ENCODE measurements at regions not wholly inside any gene's neighbourhood (a gene's known extent, or its start where the extent isn't known, plus 50 kb on each side); places are given as distances from the start of the nearest gene placed in this dataset.

DNA sequence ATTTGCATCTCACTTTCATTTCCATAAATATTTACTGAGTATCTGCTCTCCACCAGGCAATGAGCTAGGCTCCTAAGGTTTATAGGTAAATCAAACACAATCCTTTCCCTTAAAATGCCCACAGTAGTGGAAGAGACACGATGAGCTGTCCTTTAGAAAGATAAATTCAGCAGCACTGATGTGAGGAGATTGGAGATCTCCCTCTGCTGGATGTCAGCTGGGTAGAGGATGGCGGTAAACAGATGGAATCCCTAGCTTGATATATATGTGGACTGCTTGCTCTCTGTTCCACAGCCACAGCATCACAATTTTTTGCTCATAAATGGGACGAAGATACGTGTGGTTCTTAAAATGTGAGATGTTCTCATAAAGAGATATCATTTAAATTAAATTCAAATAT, 216.4 kb upstream of the RASGEF1B start (continued):
- TF ChIP-seq, protein P1, sequence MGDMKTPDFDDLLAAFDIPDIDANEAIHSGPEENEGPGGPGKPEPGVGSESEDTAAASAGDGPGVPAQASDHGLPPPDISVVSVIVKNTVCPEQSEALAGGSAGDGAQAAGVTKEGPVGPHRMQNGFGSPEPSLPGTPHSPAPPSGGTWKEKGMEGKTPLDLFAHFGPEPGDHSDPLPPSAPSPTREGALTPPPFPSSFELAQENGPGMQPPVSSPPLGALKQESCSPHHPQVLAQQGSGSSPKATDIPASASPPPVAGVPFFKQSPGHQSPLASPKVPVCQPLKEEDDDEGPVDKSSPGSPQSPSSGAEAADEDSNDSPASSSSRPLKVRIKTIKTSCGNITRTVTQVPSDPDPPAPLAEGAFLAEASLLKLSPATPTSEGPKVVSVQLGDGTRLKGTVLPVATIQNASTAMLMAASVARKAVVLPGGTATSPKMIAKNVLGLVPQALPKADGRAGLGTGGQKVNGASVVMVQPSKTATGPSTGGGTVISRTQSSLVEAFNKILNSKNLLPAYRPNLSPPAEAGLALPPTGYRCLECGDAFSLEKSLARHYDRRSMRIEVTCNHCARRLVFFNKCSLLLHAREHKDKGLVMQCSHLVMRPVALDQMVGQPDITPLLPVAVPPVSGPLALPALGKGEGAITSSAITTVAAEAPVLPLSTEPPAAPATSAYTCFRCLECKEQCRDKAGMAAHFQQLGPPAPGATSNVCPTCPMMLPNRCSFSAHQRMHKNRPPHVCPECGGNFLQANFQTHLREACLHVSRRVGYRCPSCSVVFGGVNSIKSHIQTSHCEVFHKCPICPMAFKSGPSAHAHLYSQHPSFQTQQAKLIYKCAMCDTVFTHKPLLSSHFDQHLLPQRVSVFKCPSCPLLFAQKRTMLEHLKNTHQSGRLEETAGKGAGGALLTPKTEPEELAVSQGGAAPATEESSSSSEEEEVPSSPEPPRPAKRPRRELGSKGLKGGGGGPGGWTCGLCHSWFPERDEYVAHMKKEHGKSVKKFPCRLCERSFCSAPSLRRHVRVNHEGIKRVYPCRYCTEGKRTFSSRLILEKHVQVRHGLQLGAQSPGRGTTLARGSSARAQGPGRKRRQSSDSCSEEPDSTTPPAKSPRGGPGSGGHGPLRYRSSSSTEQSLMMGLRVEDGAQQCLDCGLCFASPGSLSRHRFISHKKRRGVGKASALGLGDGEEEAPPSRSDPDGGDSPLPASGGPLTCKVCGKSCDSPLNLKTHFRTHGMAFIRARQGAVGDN (IDR thresholded peaks at IDR 0.05) = no peak
- TF ChIP-seq HCFC1 (IDR thresholded peaks at IDR 0.05; ENCODE audit: low read length) (no peak), SPI1 (IDR thresholded peaks at IDR 0.05; ENCODE audit: borderline replicate concordance, insufficient read depth, low read depth, low read length) (no peak)
- TF ChIP-seq, protein P2, sequence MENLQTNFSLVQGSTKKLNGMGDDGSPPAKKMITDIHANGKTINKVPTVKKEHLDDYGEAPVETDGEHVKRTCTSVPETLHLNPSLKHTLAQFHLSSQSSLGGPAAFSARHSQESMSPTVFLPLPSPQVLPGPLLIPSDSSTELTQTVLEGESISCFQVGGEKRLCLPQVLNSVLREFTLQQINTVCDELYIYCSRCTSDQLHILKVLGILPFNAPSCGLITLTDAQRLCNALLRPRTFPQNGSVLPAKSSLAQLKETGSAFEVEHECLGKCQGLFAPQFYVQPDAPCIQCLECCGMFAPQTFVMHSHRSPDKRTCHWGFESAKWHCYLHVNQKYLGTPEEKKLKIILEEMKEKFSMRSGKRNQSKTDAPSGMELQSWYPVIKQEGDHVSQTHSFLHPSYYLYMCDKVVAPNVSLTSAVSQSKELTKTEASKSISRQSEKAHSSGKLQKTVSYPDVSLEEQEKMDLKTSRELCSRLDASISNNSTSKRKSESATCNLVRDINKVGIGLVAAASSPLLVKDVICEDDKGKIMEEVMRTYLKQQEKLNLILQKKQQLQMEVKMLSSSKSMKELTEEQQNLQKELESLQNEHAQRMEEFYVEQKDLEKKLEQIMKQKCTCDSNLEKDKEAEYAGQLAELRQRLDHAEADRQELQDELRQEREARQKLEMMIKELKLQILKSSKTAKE (IDR thresholded peaks at IDR 0.05; ENCODE audit: low read depth, poor library complexity, severe bottlenecking) = no peak

DNA sequence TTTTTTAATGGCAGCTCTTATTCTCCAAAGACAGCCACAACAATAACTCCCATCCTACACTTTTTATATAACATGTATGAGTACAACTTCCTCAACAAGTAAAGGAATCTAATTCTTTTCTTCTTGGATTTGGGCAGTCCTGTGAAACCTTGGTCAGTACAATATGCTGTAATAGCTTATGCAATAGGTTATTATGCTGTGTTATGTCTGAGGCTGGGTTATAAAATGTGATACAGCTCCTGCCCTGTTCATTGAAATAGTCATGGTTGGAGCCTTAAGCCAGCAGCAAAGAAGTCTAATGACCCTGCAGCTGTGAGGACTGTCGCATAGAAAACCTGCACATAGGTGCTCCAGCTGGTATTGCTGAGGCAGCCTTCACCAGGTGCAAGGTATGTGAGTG, 215.8 kb upstream of the RASGEF1B start:
- BruUV-seq (replicated peaks) = no TSS peak
- no peaks in the 10 kb centered on the region; a peak in 1 of 4 replicates for H3K27me3 ChIP-seq (replicated peaks in 1 of 2; ENCODE audit: control insufficient read depth in 2 of 2, insufficient read depth in 2 of 2, low read length in 1 of 2)
- WGBS (ENCODE audit: insufficient coverage, insufficient replicate concordance, low lambda C conversion rate, missing lambda C conversion rate) = 47% methylated on average over 1 of the region's 1 CpG
- intact Hi-C loops (cut with micrococcal nuclease; ENCODE audit: unreplicated experiment) = no loop called here
- DNase-seq (ENCODE audit: low read depth, low spot score) (no peak), FAIRE-seq (no peak), ATAC-seq (no peak)
- H3K4me2 ChIP-seq (ENCODE audit: control insufficient read depth, insufficient read depth) = no peak overlapping the region
- in situ Hi-C loops (cut with MboI) = no loop called here
- no peak for TF ChIP-seq SUZ12 (IDR thresholded peaks at IDR 0.05; ENCODE audit: unreplicated experiment)
- no peak for TF ChIP-seq BHLHE40 (IDR thresholded peaks at IDR 0.05; ENCODE audit: borderline replicate concordance in 1 of 2, low read depth in 2 of 2, low read length in 1 of 2)
- TF ChIP-seq, protein P2 (IDR thresholded peaks at IDR 0.05; ENCODE audit: low read depth, poor library complexity, severe bottlenecking) = no peak
- TF ChIP-seq HDAC6 (IDR thresholded peaks at IDR 0.05; ENCODE audit: unreplicated experiment) = no peak
- TF ChIP-seq, protein P3, sequence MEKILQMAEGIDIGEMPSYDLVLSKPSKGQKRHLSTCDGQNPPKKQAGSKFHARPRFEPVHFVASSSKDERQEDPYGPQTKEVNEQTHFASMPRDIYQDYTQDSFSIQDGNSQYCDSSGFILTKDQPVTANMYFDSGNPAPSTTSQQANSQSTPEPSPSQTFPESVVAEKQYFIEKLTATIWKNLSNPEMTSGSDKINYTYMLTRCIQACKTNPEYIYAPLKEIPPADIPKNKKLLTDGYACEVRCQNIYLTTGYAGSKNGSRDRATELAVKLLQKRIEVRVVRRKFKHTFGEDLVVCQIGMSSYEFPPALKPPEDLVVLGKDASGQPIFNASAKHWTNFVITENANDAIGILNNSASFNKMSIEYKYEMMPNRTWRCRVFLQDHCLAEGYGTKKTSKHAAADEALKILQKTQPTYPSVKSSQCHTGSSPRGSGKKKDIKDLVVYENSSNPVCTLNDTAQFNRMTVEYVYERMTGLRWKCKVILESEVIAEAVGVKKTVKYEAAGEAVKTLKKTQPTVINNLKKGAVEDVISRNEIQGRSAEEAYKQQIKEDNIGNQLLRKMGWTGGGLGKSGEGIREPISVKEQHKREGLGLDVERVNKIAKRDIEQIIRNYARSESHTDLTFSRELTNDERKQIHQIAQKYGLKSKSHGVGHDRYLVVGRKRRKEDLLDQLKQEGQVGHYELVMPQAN (conservative IDR thresholded peaks at IDR 0.05) = no peak
- TF ChIP-seq ZNF207 (IDR thresholded peaks at IDR 0.05; ENCODE audit: borderline replicate concordance) = no peak
- TF ChIP-seq FOXM1 (IDR thresholded peaks at IDR 0.05; ENCODE audit: low read depth, low read length) = no peak
- TF ChIP-seq CHD1 (IDR thresholded peaks at IDR 0.05; ENCODE audit: low read depth, low read length) = no peak
- no peak for TF ChIP-seq YY1 (IDR thresholded peaks at IDR 0.05; ENCODE audit: low read depth, low read length)
- CTCF ChIA-PET = interaction anchor here (1.0 to 1.2 kb wide), 2 partner anchors 10 to 17 kb away, joined by 3 read pairs; no protein-coding TSS in a partner anchor
- no peaks in the 10 kb centered on the region for H3K36me3 ChIP-seq (ENCODE audit: control insufficient read depth in 2 of 2, insufficient read depth in 2 of 2, low read length in 1 of 2)
- SMC1A ChIA-PET (ENCODE audit: uncharacterized antibody, unreplicated experiment) = interaction anchor here (1.0 to 2.6 kb wide), 3 partner anchors 9 to 220 kb away, joined by 3 to 11 read pairs (median 4); no protein-coding TSS in a partner anchor
- H3K9me3 ChIP-seq (replicated peaks; ENCODE audit: control insufficient read depth, insufficient read depth, low read length) = no peaks in the 10 kb centered on the region
- H3K4me3 ChIP-seq = no peak overlapping the region
- no peak overlapping the region for H2AFZ ChIP-seq (ENCODE audit: control insufficient read depth, low read depth, low read length)
- POLR2A ChIA-PET = no interaction called here
- no peaks in the 10 kb centered on the region; the same call in 1 of the 2 replicates for H4K20me1 ChIP-seq (ENCODE audit: control insufficient read depth, insufficient read depth)
- H3K4me1 ChIP-seq (ENCODE audit: control insufficient read depth, insufficient read depth, low read length) = no peaks in the 10 kb centered on the region
- RAD21 ChIA-PET (ENCODE audit: unreplicated experiment) = interaction anchor here (1.3 to 1.9 kb wide), 2 partner anchors 220 to 221 kb away, joined by 3 to 5 read pairs; no protein-coding TSS in a partner anchor
- H3K79me2 ChIP-seq (ENCODE audit: control insufficient read depth, insufficient read depth, low read length) = no peaks in the 10 kb centered on the region
- H3K9ac ChIP-seq (ENCODE audit: control insufficient read depth, insufficient read depth, low read length) = no peak overlapping the region
- H3K27ac ChIP-seq (ENCODE audit: control insufficient read depth, insufficient read depth) = no peak overlapping the region

Data from GM12878 (cell line).